ENCODE measurements at regions not wholly inside any gene's neighbourhood (a gene's known extent, or its start where the extent isn't known, plus 50 kb on each side); places are given as distances from the start of the nearest gene placed in this dataset.
A peak's percentile ranks its signal among the peaks of the same experiment; 100 is the strongest.

- no peak overlapping the region for H3K27ac Mint-ChIP-seq
- peaks cover 0 to 5% of the 10 kb centered on the region in 2 donors for H3K9me3 ChIP-seq (replicated peaks in 1 of 2; ENCODE audit: control insufficient read depth in 1 of 2, insufficient read depth in 1 of 2, low read length in 2 of 2)
- WGBS (ENCODE audit: insufficient coverage): no CpG with 5 or more reads among the region's 5 CpGs
- intact Hi-C loops (cut with micrococcal nuclease): no loop called here
- no peaks in the 10 kb centered on the region for H4K20me1 ChIP-seq (ENCODE audit: insufficient read depth, low read length)
- H2AFZ ChIP-seq (ENCODE audit: insufficient read depth, low read depth, low read length, poor library complexity, severe bottlenecking): no peak overlapping the region
- H3K27me3 ChIP-seq (ENCODE audit: control insufficient read depth in 2 of 2, insufficient read depth in 2 of 2, low read length in 2 of 2): no peaks in the 10 kb centered on the region
- peaks cover 7 to 17% (median 11%) of the 10 kb centered on the region in 7 donors for H3K9me3 Mint-ChIP-seq
- peaks cover 0 to 5% (median 1%) of the 10 kb centered on the region in 3 donors for H3K27me3 Mint-ChIP-seq (ENCODE audit: low read depth in 3 of 3)
- no peak overlapping the region for H3K4me2 ChIP-seq (replicated peaks; ENCODE audit: extremely low read depth, low read length, poor library complexity, severe bottlenecking)
- no peak overlapping the region for H3K27ac ChIP-seq (ENCODE audit: low read depth in 1 of 2, low read length in 2 of 2)
- no peaks in the 10 kb centered on the region for H3K4me1 ChIP-seq (ENCODE audit: control insufficient read depth in 1 of 2, insufficient read depth in 2 of 2, low read length in 2 of 2)
- H3K4me1 Mint-ChIP-seq: no peaks in the 10 kb centered on the region
- H3K36me3 Mint-ChIP-seq: no peaks in the 10 kb centered on the region
- no peak for DNase-seq
- no peak for TF ChIP-seq CTCF (IDR thresholded peaks at IDR 0.05)
- H3K79me2 ChIP-seq (ENCODE audit: insufficient read depth, low read length): no peaks in the 10 kb centered on the region
- no peaks in the 10 kb centered on the region for H3K36me3 ChIP-seq (replicated peaks in 1 of 2; ENCODE audit: control insufficient read depth in 1 of 2, insufficient read depth in 2 of 2, low read length in 2 of 2)
- no peak overlapping the region for H3K4me3 Mint-ChIP-seq
- no peak overlapping the region for H3K4me3 ChIP-seq (replicated peaks in 1 of 3; ENCODE audit: low read depth in 2 of 3, low read length in 3 of 3)
- H3K9ac ChIP-seq (ENCODE audit: insufficient read depth, low read length, poor library complexity, severe bottlenecking): no peak overlapping the region
Observed at GRCh38 chr1:87439821-87440220, 111.1 kb downstream of the LMO4 start.

GRCh38 chr1:87449348-87449963 is 120.8 kb downstream of the LMO4 start:
- Histone ChIP-seq H3K4me3 (replicated peaks in 1 of 3; ENCODE audit: low read depth in 2 of 3, low read length in 3 of 3) (no peak overlapping the region), H4K20me1 (ENCODE audit: insufficient read depth, low read length) (no peaks in the 10 kb centered on the region), H3K27me3 (ENCODE audit: control insufficient read depth in 2 of 2, insufficient read depth in 2 of 2, low read length in 2 of 2) (no peaks in the 10 kb centered on the region), H3K36me3 (replicated peaks in 1 of 2; ENCODE audit: control insufficient read depth in 1 of 2, insufficient read depth in 2 of 2, low read length in 2 of 2) (no peaks in the 10 kb centered on the region), H3K4me2 (replicated peaks; ENCODE audit: extremely low read depth, low read length, poor library complexity, severe bottlenecking) (no peak overlapping the region), H3K9me3 (replicated peaks in 1 of 2; ENCODE audit: control insufficient read depth in 1 of 2, insufficient read depth in 1 of 2, low read length in 2 of 2) (peaks cover 0 to 2% of the 10 kb centered on the region in 2 donors), H3K27ac (ENCODE audit: low read depth in 1 of 2, low read length in 2 of 2) (no peak overlapping the region), H3K9ac (ENCODE audit: insufficient read depth, low read length, poor library complexity, severe bottlenecking) (no peak overlapping the region), H3K4me1 (ENCODE audit: control insufficient read depth in 1 of 2, insufficient read depth in 2 of 2, low read length in 2 of 2) (no peaks in the 10 kb centered on the region), H2AFZ (ENCODE audit: insufficient read depth, low read depth, low read length, poor library complexity, severe bottlenecking) (no peak overlapping the region), H3K79me2 (ENCODE audit: insufficient read depth, low read length) (no peaks in the 10 kb centered on the region)
- 92% methylated on average over 2 of the region's 7 CpGs for WGBS (ENCODE audit: insufficient coverage)
- H3K9me3 Mint-ChIP-seq: peaks cover 2 to 13% (median 7%) of the 10 kb centered on the region in 7 donors
- peaks cover 0 to 2% (median 0%) of the 10 kb centered on the region in 3 donors for H3K27me3 Mint-ChIP-seq (ENCODE audit: low read depth in 3 of 3)
- no peak overlapping the region for H3K4me3 Mint-ChIP-seq
- DNase-seq: no peak
- no peaks in the 10 kb centered on the region for H3K4me1 Mint-ChIP-seq
- peak overlapping the region in 1 of 7 donors; percentile 23 for H3K27ac Mint-ChIP-seq
- no peak for TF ChIP-seq CTCF (IDR thresholded peaks at IDR 0.05)
- intact Hi-C loops (cut with micrococcal nuclease): no loop called here
- H3K36me3 Mint-ChIP-seq: no peaks in the 10 kb centered on the region

Measured in CD14-positive monocyte (primary cell).